ENCODE measurements at regions not wholly inside any gene's neighbourhood (a gene's known extent, or its start where the extent isn't known, plus 50 kb on each side); places are given as distances from the start of the nearest gene placed in this dataset.

DNA sequence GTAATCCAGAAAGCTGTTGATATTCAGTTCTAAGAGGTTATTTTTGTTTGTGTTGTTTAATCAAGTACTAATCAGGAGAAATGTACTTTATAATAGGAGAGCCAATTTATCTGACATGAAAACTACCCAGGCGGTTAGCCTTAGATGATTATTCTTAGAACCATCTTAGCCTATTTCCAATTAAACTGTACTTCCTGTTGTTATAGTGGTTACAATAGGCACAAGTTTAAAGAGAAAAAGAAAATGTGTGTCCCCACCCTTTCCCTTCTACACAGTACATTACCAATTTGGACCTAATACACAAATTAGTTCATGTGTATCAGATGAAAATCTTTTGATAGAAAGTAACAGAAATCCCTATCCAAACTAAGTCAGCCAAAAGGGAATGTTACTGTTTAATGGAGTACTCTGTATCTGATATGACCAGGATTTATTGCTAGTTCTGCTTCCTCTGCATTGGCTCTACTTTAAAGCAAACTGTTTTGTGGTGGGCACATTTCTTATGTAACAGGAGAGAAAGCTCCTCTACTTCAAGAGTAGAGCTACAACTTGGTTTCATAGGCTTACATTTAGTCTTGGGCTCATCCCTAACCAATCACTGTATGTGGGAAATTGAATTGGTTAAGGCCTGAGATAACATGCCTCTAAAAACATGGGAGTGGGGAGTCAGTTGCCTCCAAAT, 217.9 kb downstream of the UBE2E3 start:
- no peaks in the 10 kb centered on the region for H3K9me3 ChIP-seq
- TF ChIP-seq EP300 (IDR thresholded peaks at IDR 0.05; ENCODE audit: low read depth) (no peak), POLR2AphosphoS5 (IDR thresholded peaks at IDR 0.05) (no peak), POLR2A (IDR thresholded peaks at IDR 0.05) (no peak), CTCF (IDR thresholded peaks at IDR 0.05) (no peak)
- WGBS, 2 donors (ENCODE audit: low coverage in 1 of 2) = 67 to 79% methylated on average over 1 of the region's 1 CpG
- no peak overlapping the region for H3K4me3 ChIP-seq
- H3K27ac ChIP-seq = no peak overlapping the region
- H3K36me3 ChIP-seq = no peaks in the 10 kb centered on the region
- in situ Hi-C loops (cut with MboI; ENCODE audit: low pct_ligation_motif_present in 1 of 4, low pct_unique_long_range_greater_than_20kb in 1 of 4, low sequenced_read_pairs in 3 of 4) = no loop called here
- H3K27me3 ChIP-seq = no peaks in the 10 kb centered on the region
- DNase-seq = no peak
- intact Hi-C loops (cut with DNase I; ENCODE audit: low total_unique reads) = no loop called here
- no peaks in the 10 kb centered on the region for H3K4me1 ChIP-seq

- Histone ChIP-seq H3K4me1 (no peaks in the 10 kb centered on the region), H3K36me3 (no peaks in the 10 kb centered on the region), H3K27ac (no peak overlapping the region), H3K9me3 (no peaks in the 10 kb centered on the region), H3K4me3 (no peak overlapping the region), H3K27me3 (no peaks in the 10 kb centered on the region)
- intact Hi-C loops (cut with DNase I; ENCODE audit: low total_unique reads) (no loop called here), in situ Hi-C loops (cut with MboI; ENCODE audit: low pct_ligation_motif_present in 1 of 4, low pct_unique_long_range_greater_than_20kb in 1 of 4, low sequenced_read_pairs in 3 of 4) (no loop called here)
- TF ChIP-seq POLR2A (IDR thresholded peaks at IDR 0.05) (no peak), EP300 (IDR thresholded peaks at IDR 0.05; ENCODE audit: low read depth) (no peak), CTCF (IDR thresholded peaks at IDR 0.05) (no peak), POLR2AphosphoS5 (IDR thresholded peaks at IDR 0.05) (no peak)
- no peak for DNase-seq
Measured at GRCh38 chr2:181203412-181203811, 223.0 kb downstream of the UBE2E3 start.

- no peak overlapping the region for H3K27ac ChIP-seq
- no peak for TF ChIP-seq POLR2AphosphoS5 (IDR thresholded peaks at IDR 0.05)
- H3K36me3 ChIP-seq = no peaks in the 10 kb centered on the region
- no peaks in the 10 kb centered on the region for H3K9me3 ChIP-seq
- in situ Hi-C loops (cut with MboI; ENCODE audit: low pct_ligation_motif_present in 1 of 4, low pct_unique_long_range_greater_than_20kb in 1 of 4, low sequenced_read_pairs in 3 of 4) = no loop called here
- H3K4me3 ChIP-seq = no peak overlapping the region
- no peaks in the 10 kb centered on the region for H3K27me3 ChIP-seq
- no peak for DNase-seq
- no peaks in the 10 kb centered on the region for H3K4me1 ChIP-seq
- intact Hi-C loops (cut with DNase I; ENCODE audit: low total_unique reads) = no loop called here
Measured at GRCh38 chr2:181203916-181204315, 223.5 kb downstream of the UBE2E3 start.

GRCh38 chr2:181218401-181218821, 238.0 kb downstream of the UBE2E3 start:
- no peak for DNase-seq
- Histone ChIP-seq H3K36me3 (no peaks in the 10 kb centered on the region), H3K9me3 (no peaks in the 10 kb centered on the region), H3K4me1 (no peaks in the 10 kb centered on the region), H3K4me3 (no peak overlapping the region), H3K27ac (no peak overlapping the region), H3K27me3 (no peaks in the 10 kb centered on the region)
- intact Hi-C loops (cut with DNase I; ENCODE audit: low total_unique reads) = no loop called here
- WGBS, 2 donors (ENCODE audit: low coverage in 1 of 2) = 99 to 100% methylated on average over 1 to 3 of the region's 3 CpGs
- TF ChIP-seq POLR2AphosphoS5 (IDR thresholded peaks at IDR 0.05) (no peak), CTCF (IDR thresholded peaks at IDR 0.05) (no peak), POLR2A (IDR thresholded peaks at IDR 0.05) (no peak), EP300 (IDR thresholded peaks at IDR 0.05; ENCODE audit: low read depth) (no peak)
- in situ Hi-C loops (cut with MboI; ENCODE audit: low pct_ligation_motif_present in 1 of 4, low pct_unique_long_range_greater_than_20kb in 1 of 4, low sequenced_read_pairs in 3 of 4) = no loop called here

- Histone ChIP-seq H3K36me3 (no peaks in the 10 kb centered on the region), H3K9me3 (no peaks in the 10 kb centered on the region), H3K27ac (no peak overlapping the region), H3K27me3 (no peaks in the 10 kb centered on the region), H3K4me3 (no peak overlapping the region), H3K4me1 (no peaks in the 10 kb centered on the region)
- TF ChIP-seq CTCF (IDR thresholded peaks at IDR 0.05) = no peak
- TF ChIP-seq POLR2AphosphoS5 (IDR thresholded peaks at IDR 0.05) = no peak
- no peak for TF ChIP-seq POLR2A (IDR thresholded peaks at IDR 0.05)
- TF ChIP-seq EP300 (IDR thresholded peaks at IDR 0.05; ENCODE audit: low read depth) = no peak
- no peak for DNase-seq
- intact Hi-C loops (cut with DNase I; ENCODE audit: low total_unique reads) = no loop called here
- 59 to 77% methylated on average over 2 of the region's 2 CpGs for WGBS, 2 donors (ENCODE audit: low coverage in 1 of 2)
- in situ Hi-C loops (cut with MboI; ENCODE audit: low pct_ligation_motif_present in 1 of 4, low pct_unique_long_range_greater_than_20kb in 1 of 4, low sequenced_read_pairs in 3 of 4) = no loop called here
Measured at GRCh38 chr2:181223234-181223633, 234.0 kb upstream of the ITGA4 start.
